IMR-90 (cell line): ENCODE measurements at regions not wholly inside any gene's neighbourhood (a gene's known extent, or its start where the extent isn't known, plus 50 kb on each side); places are given as distances from the start of the nearest gene placed in this dataset.

Source experiments
- ATAC-seq: fragments of 200-7000 bp; cut with Tn5 transposase; 2 replicates; pipeline ENCODE4 v1.9.1; 2020; ENCODE audit warnings: low read depth, mild to moderate bottlenecking, moderate library complexity
- BruUV-seq: library from RNA; stranded (reverse); fragments of 400-500 nt; replicated peaks from 2 replicates; lab custom pipeline; 2021; lab: Mats Ljungman, UMichigan
- CTCF ChIA-PET: fragments of 300-600 bp; formaldehyde crosslinking; extraction: SDS; loops from one replicate; lab custom pipeline; 2021; ENCODE audit warnings: antibody characterized with exemption; lab: Yijun Ruan, JAX
- POLR2A ChIA-PET: fragments of 300-600 bp; sonication (Branson Sonifier 250); formaldehyde crosslinking; loops from one replicate; lab custom pipeline; 2022; ENCODE audit warnings: antibody characterized with exemption; ENCODE audit not compliant: unreplicated experiment; lab: Charles Lee
- DNase-seq: peaks from one replicate; pipeline ENCODE4 v3.0.0; 2013
- H2AFZ ChIP-seq: replicated peaks from 2 replicates; pipeline ENCODE3; 2013; ENCODE audit warnings: low read length, mild to moderate bottlenecking; ENCODE audit not compliant: poor library complexity
- H2AK5ac ChIP-seq: 2 replicates; pipeline ENCODE4 v1.6.1; 2013; ENCODE audit warnings: low read depth, low read length, inconsistent platforms
- H2AK9ac ChIP-seq: replicated peaks from 2 replicates; pipeline ENCODE3; 2013; ENCODE audit warnings: mild to moderate bottlenecking, low read depth, low read length, moderate library complexity; ENCODE audit not compliant: poor library complexity
- H2BK120ac ChIP-seq: 2 replicates; pipeline ENCODE4 v1.6.1; 2013; ENCODE audit warnings: low read depth, low read length, inconsistent platforms
- H2BK15ac ChIP-seq: 3 replicates; pipeline ENCODE4 v1.6.1; 2013; ENCODE audit warnings: low read depth, low read length, inconsistent platforms
- H2BK20ac ChIP-seq: 2 replicates; pipeline ENCODE4 v1.6.1; 2013; ENCODE audit warnings: low read depth, mild to moderate bottlenecking, inconsistent platforms, low read length, moderate library complexity
- H2BK5ac ChIP-seq: 2 replicates; pipeline ENCODE4 v1.6.1; 2013; ENCODE audit warnings: mild to moderate bottlenecking, low read depth, low read length, inconsistent platforms; ENCODE audit not compliant: poor library complexity, severe bottlenecking
- H3K14ac ChIP-seq: replicated peaks from 2 replicates; pipeline ENCODE4 v1.6.1; 2013; ENCODE audit warnings: low read depth, low read length, inconsistent platforms
- H3K18ac ChIP-seq: 2 replicates; pipeline ENCODE4 v1.6.1; 2013; ENCODE audit warnings: low read depth, low read length, control low read depth
- H3K23ac ChIP-seq: 2 replicates; pipeline ENCODE4 v1.6.1; 2013; ENCODE audit warnings: low read depth, low read length, inconsistent platforms
- H3K27ac ChIP-seq: 2 replicates; pipeline ENCODE4 v1.5.1; 2013; ENCODE audit warnings: mild to moderate bottlenecking, control low read depth, low read length; ENCODE audit not compliant: insufficient read depth
- H3K27me3 ChIP-seq: 2 replicates; pipeline ENCODE4 v1.6.1; 2013; ENCODE audit warnings: low read length; ENCODE audit not compliant: control insufficient read depth, insufficient read depth
- H3K36me3 ChIP-seq: 2 replicates; pipeline ENCODE4 v1.6.1; 2013; ENCODE audit warnings: low read length, mixed read lengths; ENCODE audit not compliant: control insufficient read depth, insufficient read depth
- H3K4ac ChIP-seq: 2 replicates; pipeline ENCODE4 v1.6.1; 2013; ENCODE audit warnings: low read depth, low read length, inconsistent platforms
- H3K4me1 ChIP-seq: 2 replicates; pipeline ENCODE4 v1.6.1; 2013; ENCODE audit warnings: low read length, mixed read lengths; ENCODE audit not compliant: control insufficient read depth, insufficient read depth
- H3K4me2 ChIP-seq: 2 replicates; pipeline ENCODE4 v1.6.1; 2013; ENCODE audit warnings: low read depth, mild to moderate bottlenecking, control low read depth, low read length, moderate library complexity
- H3K4me3 ChIP-seq: 2 replicates; pipeline ENCODE4 v1.5.1; 2013; ENCODE audit warnings: low read depth, mild to moderate bottlenecking, control low read depth, low read length, moderate library complexity; ENCODE audit not compliant: insufficient read depth
- H3K56ac ChIP-seq: 2 replicates; pipeline ENCODE4 v1.6.1; 2013; ENCODE audit warnings: low read length, inconsistent platforms; ENCODE audit not compliant: insufficient read depth; ENCODE audit errors: extremely low read depth
- H3K79me1 ChIP-seq, 2 experiments: 2 replicates each; pipeline ENCODE4 v1.6.1; 2013; ENCODE audit warnings: low read length in 2 of 2, inconsistent platforms in 1 of 2, low read depth in 1 of 2
- H3K9ac ChIP-seq: 2 replicates; pipeline ENCODE4 v1.6.1; 2013; ENCODE audit warnings: low read depth, low read length, control low read depth
- H3K9me1 ChIP-seq: 2 replicates; pipeline ENCODE4 v1.6.1; 2013; ENCODE audit warnings: low read length, inconsistent platforms; ENCODE audit not compliant: insufficient read depth
- H3K9me3 ChIP-seq: 2 replicates; pipeline ENCODE4 v1.6.1; 2013; ENCODE audit warnings: low read length; ENCODE audit not compliant: control insufficient read depth, insufficient read depth
- H4K20me1 ChIP-seq: 2 replicates; pipeline ENCODE4 v1.6.1; 2013; ENCODE audit warnings: low read length, inconsistent platforms; ENCODE audit not compliant: insufficient read depth
- H4K5ac ChIP-seq: 2 replicates; pipeline ENCODE4 v1.6.1; 2013; ENCODE audit warnings: mild to moderate bottlenecking, low read depth, low read length, control low read depth
- H4K8ac ChIP-seq, 2 experiments: 2 replicates each; pipeline ENCODE4 v1.6.1; 2013; ENCODE audit warnings: low read depth in 2 of 2, low read length in 2 of 2, control low read depth in 1 of 2, inconsistent platforms in 1 of 2
- H4K91ac ChIP-seq: 2 replicates; pipeline ENCODE4 v1.6.1; 2013; ENCODE audit warnings: low read depth, low read length, inconsistent platforms; ENCODE audit not compliant: insufficient read depth
- BHLHE40 ChIP-seq: fragments of 150-350 bp; IDR thresholded peaks from 2 replicates; pipeline ENCODE4 v1.6.1; 2016; ENCODE audit warnings: mild to moderate bottlenecking, low read depth, low read length
- CEBPB ChIP-seq: IDR thresholded peaks from 2 replicates; pipeline ENCODE4 v1.6.1; 2012; ENCODE audit warnings: low read depth, low read length, improper control_type of control experiment
- CHD1 ChIP-seq: IDR thresholded peaks from 2 replicates; pipeline ENCODE4 v1.6.1; 2012; ENCODE audit warnings: low read depth, low read length, improper control_type of control experiment
- CTCF ChIP-seq: conservative IDR thresholded peaks from 2 replicates; pipeline ENCODE4 v1.5.1; 2012; ENCODE audit warnings: mild to moderate bottlenecking, low read depth, low read length, improper control_type of control experiment
- ELK1 ChIP-seq: fragments of 150-350 bp; IDR thresholded peaks from 2 replicates; pipeline ENCODE4 v1.6.1; 2016; ENCODE audit warnings: low read depth, mild to moderate bottlenecking, low read length, moderate library complexity, borderline replicate concordance
- FOS ChIP-seq: fragments of 150-350 bp; IDR thresholded peaks from 2 replicates; pipeline ENCODE4 v1.6.1; 2016; ENCODE audit warnings: low read depth, low read length
- MAFK ChIP-seq: IDR thresholded peaks from 2 replicates; pipeline ENCODE4 v1.6.1; 2012; ENCODE audit warnings: low read depth, low read length, improper control_type of control experiment
- MAZ ChIP-seq: IDR thresholded peaks from 2 replicates; pipeline ENCODE4 v1.6.1; 2012; ENCODE audit warnings: low read depth, mild to moderate bottlenecking, low read length, improper control_type of control experiment, moderate library complexity, borderline replicate concordance
- MXI1 ChIP-seq: IDR thresholded peaks from 2 replicates; pipeline ENCODE4 v1.6.1; 2012; ENCODE audit warnings: low read depth, mild to moderate bottlenecking, low read length, moderate library complexity, borderline replicate concordance
- NFE2L2 ChIP-seq: fragments of 150-350 bp; IDR thresholded peaks from 2 replicates; pipeline ENCODE4 v1.6.1; 2016; ENCODE audit warnings: low read depth, mild to moderate bottlenecking, low read length
- POLR2A ChIP-seq: IDR thresholded peaks from 2 replicates; pipeline ENCODE4 v1.6.1; 2012; ENCODE audit warnings: mild to moderate bottlenecking, low read depth, low read length
- RAD21 ChIP-seq: IDR thresholded peaks from 2 replicates; pipeline ENCODE4 v1.6.1; 2012; ENCODE audit warnings: low read length, improper control_type of control experiment
- RCOR1 ChIP-seq: IDR thresholded peaks from 2 replicates; pipeline ENCODE4 v1.6.1; 2012; ENCODE audit warnings: mild to moderate bottlenecking, low read length, improper control_type of control experiment; ENCODE audit not compliant: insufficient replicate concordance
- RFX5 ChIP-seq: IDR thresholded peaks from 2 replicates; pipeline ENCODE4 v1.8.0; 2012; ENCODE audit warnings: low read depth, mild to moderate bottlenecking, low read length, moderate library complexity
- SMC3 ChIP-seq: fragments of 150-350 bp; IDR thresholded peaks from 2 replicates; pipeline ENCODE4 v1.6.1; 2016; ENCODE audit warnings: low read depth, mild to moderate bottlenecking, antibody characterized with exemption, low read length, moderate library complexity
- USF2 ChIP-seq: fragments of 150-350 bp; IDR thresholded peaks from 2 replicates; pipeline ENCODE4 v1.6.1; 2017; ENCODE audit warnings: mild to moderate bottlenecking, antibody characterized with exemption, low read length, low read depth
- WGBS, 2 experiments: methylation state at CpG; one replicate each; pipeline versions ENCODE4 v1.1.5 to v1.1.7; 2013; ENCODE audit warnings: missing lambda C conversion rate in 2 of 2; ENCODE audit not compliant: insufficient read length in 1 of 2; ENCODE audit errors: extremely low coverage in 2 of 2; 5-methylcytosine and 5-hydroxymethylcytosine counted together
- dilution Hi-C: fragments of 300-500 bp; cut with HindIII; formaldehyde crosslinking; loops from one replicate; pipeline ENCODE4 v1.14.3; 2018; ENCODE audit warnings: low sequenced_read_pairs; ENCODE audit not compliant: unreplicated experiment
- in situ Hi-C: fragments of 300-500 bp; cut with MboI; formaldehyde crosslinking; loops from 3 replicates; pipeline ENCODE4 v1.14.3; 2019; ENCODE audit warnings: low sequenced_read_pairs, inconsistent platforms, mixed read lengths
- intact Hi-C: fragments of 100-400 bp; cut with micrococcal nuclease; formaldehyde crosslinking; loops from 2 replicates; pipeline ENCODE4 v1.10.0; 2022

GRCh38 chr2:458425-458815, 170.5 kb upstream of the ALKAL2 start:
- H2BK15ac ChIP-seq, result no peak overlapping the region
- no peaks in the 10 kb centered on the region for H4K20me1 ChIP-seq
- H3K9me1 ChIP-seq, result no peaks in the 10 kb centered on the region
- H3K56ac ChIP-seq, result no peak overlapping the region
- H3K36me3 ChIP-seq, result no peaks in the 10 kb centered on the region
- no peaks in the 10 kb centered on the region for H3K27me3 ChIP-seq
- no peak overlapping the region for H4K8ac ChIP-seq
- POLR2A ChIA-PET, result no interaction called here
- intact Hi-C loops, result no loop called here
- H3K4me2 ChIP-seq, result no peak overlapping the region
- no CpG with 5 or more reads among the region's 3 CpGs for WGBS, 2 experiments
- H3K4ac ChIP-seq, result no peak overlapping the region
- ATAC-seq (no peak), DNase-seq (no peak)
- no peak overlapping the region for H2AK5ac ChIP-seq
- no peak overlapping the region for H3K14ac ChIP-seq
- no peak overlapping the region for H3K27ac ChIP-seq
- peaks cover 28% of the 10 kb centered on the region for H3K9me3 ChIP-seq
- CTCF ChIA-PET, result no interaction called here
- dilution Hi-C loops, result no loop called here
- H3K79me1 ChIP-seq, result no peaks in the 10 kb centered on the region
- H2BK120ac ChIP-seq, result no peak overlapping the region
- no peak overlapping the region for H4K91ac ChIP-seq
- no peak overlapping the region for H3K23ac ChIP-seq
- H2BK20ac ChIP-seq, result no peak overlapping the region
- H3K9ac ChIP-seq, result no peak overlapping the region
- in situ Hi-C loops, result no loop called here
- no peak overlapping the region for H2AFZ ChIP-seq
- H2BK5ac ChIP-seq, result no peak overlapping the region
- TF ChIP-seq CHD1, result no peak
- no peak for TF ChIP-seq RCOR1
- TF ChIP-seq CEBPB, result no peak
- TF ChIP-seq RFX5, result no peak
- TF ChIP-seq FOS, result no peak
- TF ChIP-seq BHLHE40, result no peak
- TF ChIP-seq MAFK, result no peak
- TF ChIP-seq SMC3, result no peak
- TF ChIP-seq POLR2A, result no peak
- TF ChIP-seq RAD21, result no peak
- no peak for TF ChIP-seq CTCF
- TF ChIP-seq ELK1, result no peak
- TF ChIP-seq NFE2L2, result no peak
- no peak for TF ChIP-seq USF2
- no peak for TF ChIP-seq MXI1
- no peak for TF ChIP-seq MAZ
- H2AK9ac ChIP-seq, result no peak overlapping the region
- no TSS peak for BruUV-seq
- H3K4me1 ChIP-seq, result no peaks in the 10 kb centered on the region
- no peak overlapping the region for H3K4me3 ChIP-seq
- no peak overlapping the region for H4K5ac ChIP-seq
- H3K18ac ChIP-seq, result no peak overlapping the region
